Neural cell (in vitro differentiated cells): ENCODE measurements at regions not wholly inside any gene's neighbourhood (a gene's known extent, or its start where the extent isn't known, plus 50 kb on each side); places are given as distances from the start of the nearest gene placed in this dataset.
A peak's percentile ranks its signal among the peaks of the same experiment; 100 is the strongest.

Experiments
- H2AFZ ChIP-seq: fragments of 200-600, 300-800 bp; sonication (generic), shearing (Covaris generic); 2 replicates; pipeline ENCODE4 v1.6.0; 2014; ENCODE audit warnings: low read depth, mild to moderate bottlenecking, antibody characterized with exemption, low read length, moderate library complexity
- H3F3A ChIP-seq: fragments of 200-600 bp; shearing (Covaris generic); 2 replicates; pipeline ENCODE4 v1.6.1; 2016; ENCODE audit warnings: mild to moderate bottlenecking, moderate library complexity, mixed read lengths, antibody characterized with exemption, low read length; ENCODE audit not compliant: insufficient read depth, poor library complexity, severe bottlenecking
- H3K27ac ChIP-seq: fragments of 200-600, 300-800 bp; sonication (generic), shearing (Covaris generic); 2 replicates; pipeline ENCODE4 v1.5.1; 2014; ENCODE audit warnings: mild to moderate bottlenecking, low read length, moderate library complexity
- H3K27me3 ChIP-seq: fragments of 300-800, 200-600 bp; sonication (generic), shearing (Covaris generic); 2 replicates; pipeline ENCODE4 v1.6.0; 2014; ENCODE audit warnings: mild to moderate bottlenecking, low read depth, low read length, moderate library complexity; ENCODE audit not compliant: insufficient read depth
- H3K36me3 ChIP-seq: fragments of 300-800, 200-600 bp; sonication (generic), shearing (Covaris generic); 2 replicates; pipeline ENCODE4 v1.5.1; 2014; ENCODE audit warnings: mild to moderate bottlenecking, antibody characterized with exemption, low read length, moderate library complexity; ENCODE audit not compliant: insufficient read depth
- H3K4me2 ChIP-seq: fragments of 300-800, 200-600 bp; sonication (generic), shearing (Covaris generic); 2 replicates; pipeline ENCODE4 v1.6.0; 2014; ENCODE audit warnings: mild to moderate bottlenecking, low read length
- H3K4me3 ChIP-seq: fragments of 300-800, 200-600 bp; sonication (generic), shearing (Covaris generic); 2 replicates; pipeline ENCODE4 v1.5.1; 2014; ENCODE audit warnings: mild to moderate bottlenecking, low read length, moderate library complexity
- H3K79me2 ChIP-seq: fragments of 200-600 bp; shearing (Covaris generic); replicated peaks from 2 replicates; pipeline ENCODE4 v1.6.0; 2014; ENCODE audit warnings: mild to moderate bottlenecking, low read length, moderate library complexity; ENCODE audit not compliant: insufficient read depth
- H3K9ac ChIP-seq: fragments of 300-800, 200-600 bp; sonication (generic), shearing (Covaris generic); 2 replicates; pipeline ENCODE4 v1.6.1; 2016; ENCODE audit warnings: mild to moderate bottlenecking, low read length, mixed read lengths
- H3K9me2 ChIP-seq: fragments of 200-600 bp; shearing (Covaris generic); 2 replicates; pipeline ENCODE4 v1.6.1; 2016; ENCODE audit warnings: mild to moderate bottlenecking, low read length, mixed read lengths; ENCODE audit not compliant: insufficient read depth
- H3K9me3 ChIP-seq: fragments of 200-600, 300-800 bp; sonication (generic), shearing (Covaris generic); 2 replicates; pipeline ENCODE4 v1.6.1; 2016; ENCODE audit warnings: mild to moderate bottlenecking, mixed run types, low read length, moderate library complexity, mixed read lengths
- H4K20me1 ChIP-seq: fragments of 200-600 bp; shearing (Covaris generic); 2 replicates; pipeline ENCODE4 v1.6.1; 2016; ENCODE audit warnings: mild to moderate bottlenecking, mixed run types; ENCODE audit not compliant: insufficient read depth
- CTCF ChIP-seq: fragments of 450-650 bp; IDR thresholded peaks from 2 replicates; pipeline ENCODE4 v1.5.1; 2014; ENCODE audit warnings: antibody characterized with exemption, mild to moderate bottlenecking, moderate library complexity; ENCODE audit not compliant: poor library complexity, severe bottlenecking
- EP300 ChIP-seq: fragments of 450-650 bp; conservative IDR thresholded peaks from 2 replicates; pipeline ENCODE4 v1.6.1; 2014; ENCODE audit warnings: antibody characterized with exemption, mild to moderate bottlenecking, moderate library complexity; ENCODE audit not compliant: poor library complexity, severe bottlenecking
- EZH2 ChIP-seq: fragments of 200-600, 300-800 bp; shearing (Covaris generic), sonication (generic); IDR thresholded peaks from 2 replicates; pipeline ENCODE4 v1.6.1; 2014; ENCODE audit warnings: antibody characterized with exemption, low read length, borderline replicate concordance, mild to moderate bottlenecking; ENCODE audit not compliant: insufficient read depth, poor library complexity, severe bottlenecking
- MXI1 ChIP-seq: fragments of 450-650 bp; conservative IDR thresholded peaks from 2 replicates; pipeline ENCODE4 v1.6.1; 2014; ENCODE audit warnings: antibody characterized with exemption, mild to moderate bottlenecking; ENCODE audit not compliant: poor library complexity, severe bottlenecking
- POLR2AphosphoS5 ChIP-seq: IDR thresholded peaks from 2 replicates; pipeline ENCODE4 v1.6.1; 2012
- RAD21 ChIP-seq: fragments of 450-650 bp; conservative IDR thresholded peaks from 2 replicates; pipeline ENCODE4 v1.6.1; 2014; ENCODE audit warnings: antibody characterized with exemption, mild to moderate bottlenecking, moderate library complexity
- REST ChIP-seq: IDR thresholded peaks from 2 replicates; pipeline ENCODE4 v1.6.1; 2012; ENCODE audit warnings: borderline replicate concordance
- SMC3 ChIP-seq: fragments of 450-650 bp; conservative IDR thresholded peaks from 2 replicates; pipeline ENCODE4 v1.6.1; 2014; ENCODE audit warnings: antibody characterized with exemption, mild to moderate bottlenecking, moderate library complexity; ENCODE audit not compliant: poor library complexity
- TAF1 ChIP-seq: IDR thresholded peaks from 2 replicates; pipeline ENCODE4 v1.6.1; 2012; ENCODE audit warnings: low read depth

DNA sequence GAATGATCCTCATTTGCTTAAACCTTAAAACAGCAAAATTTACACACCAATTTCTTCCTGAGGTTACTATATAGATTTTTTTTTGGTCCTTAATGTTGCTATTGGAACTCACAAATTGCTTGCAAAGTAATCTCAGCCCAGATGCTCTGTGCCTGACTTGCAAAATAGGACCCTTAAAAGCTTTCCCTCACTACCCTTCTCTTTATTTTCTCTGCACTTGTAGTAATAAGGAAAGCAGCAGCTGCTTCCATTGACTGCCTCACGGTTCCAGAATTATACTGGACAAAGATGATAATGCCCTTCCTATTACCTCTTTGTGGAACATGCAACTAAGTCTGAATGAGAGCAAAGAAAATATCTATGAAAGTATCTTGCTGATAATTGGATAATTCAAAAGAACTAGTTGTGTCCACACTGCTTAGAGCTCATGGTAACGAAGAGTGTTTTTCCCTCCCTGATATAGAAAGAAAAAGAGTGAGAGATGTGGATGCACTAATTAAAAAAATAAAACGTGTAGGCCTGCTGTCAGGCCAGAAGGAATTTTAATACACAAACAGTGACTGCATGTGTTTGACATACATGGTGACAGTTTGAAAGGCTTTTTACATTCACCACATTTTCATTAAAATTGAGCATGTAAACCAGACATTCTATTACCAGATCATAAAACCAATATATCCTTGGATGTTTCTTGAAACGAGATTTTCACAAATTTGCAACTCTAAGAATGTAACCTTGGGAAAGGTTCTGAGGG lies 783.1 kb downstream of the GBE1 start:
- H4K20me1 ChIP-seq: no peaks in the 10 kb centered on the region
- no peak overlapping the region for H3K9ac ChIP-seq
- no peak overlapping the region for H3K27ac ChIP-seq
- no peaks in the 10 kb centered on the region for H3K9me2 ChIP-seq
- no peaks in the 10 kb centered on the region for H3K36me3 ChIP-seq
- peak overlapping the region; percentile 30 for H3K4me3 ChIP-seq
- H2AFZ ChIP-seq: no peak overlapping the region
- TF ChIP-seq SMC3 (no peak), POLR2AphosphoS5 (peak; percentile 26), EP300 (peak; percentile 75)
- peaks cover 5% of the 10 kb centered on the region for H3F3A ChIP-seq
- H3K27me3 ChIP-seq: no peaks in the 10 kb centered on the region
- no peaks in the 10 kb centered on the region for H3K9me3 ChIP-seq
- H3K4me2 ChIP-seq: peak overlapping the region; percentile 18
- no peaks in the 10 kb centered on the region for H3K79me2 ChIP-seq

DNA sequence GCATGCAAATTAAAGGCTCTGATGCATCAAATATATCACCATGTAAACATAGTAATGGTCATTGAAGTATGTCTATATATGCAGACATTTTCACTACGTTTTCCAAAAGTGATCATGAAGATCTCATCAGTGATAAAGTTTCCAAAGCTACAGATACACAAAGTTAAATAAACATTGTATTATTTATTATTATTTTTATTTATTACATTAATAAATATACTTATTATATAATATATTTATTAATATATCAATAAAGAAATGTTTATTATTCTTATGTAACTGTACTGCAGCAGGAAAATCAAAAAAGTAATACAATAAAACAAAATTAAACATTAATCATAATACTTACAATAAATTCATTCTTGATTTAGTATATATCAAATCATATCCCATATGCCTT lies 791.2 kb downstream of the GBE1 start:
- H3K4me2 ChIP-seq: no peak overlapping the region
- no peaks in the 10 kb centered on the region for H3F3A ChIP-seq
- no peak overlapping the region for H3K4me3 ChIP-seq
- no peak overlapping the region for H2AFZ ChIP-seq
- no peaks in the 10 kb centered on the region for H3K36me3 ChIP-seq
- H3K9me3 ChIP-seq: no peaks in the 10 kb centered on the region
- H3K9me2 ChIP-seq: no peaks in the 10 kb centered on the region
- no peaks in the 10 kb centered on the region for H4K20me1 ChIP-seq
- H3K27me3 ChIP-seq: no peaks in the 10 kb centered on the region
- H3K9ac ChIP-seq: no peak overlapping the region
- TF ChIP-seq CTCF (no peak), EZH2 (no peak), POLR2AphosphoS5 (no peak), EP300 (no peak), TAF1 (no peak), SMC3 (no peak), RAD21 (no peak), REST (no peak), MXI1 (no peak)
- no peak overlapping the region for H3K27ac ChIP-seq
- no peaks in the 10 kb centered on the region for H3K79me2 ChIP-seq
